ENCODE measurements at regions not wholly inside any gene's neighbourhood (a gene's known extent, or its start where the extent isn't known, plus 50 kb on each side); places are given as distances from the start of the nearest gene placed in this dataset.

GRCh38 chr9:31612336-31613030, 772.0 kb upstream of the ACO1 start:
- TF ChIP-seq CTCF (optimal IDR thresholded peaks at IDR 0.05 in 1 of 3, IDR thresholded peaks at IDR 0.05 in 1 of 3, conservative IDR thresholded peaks at IDR 0.05 in 1 of 3; ENCODE audit: extremely low read depth in 1 of 3, insufficient read depth in 2 of 3, low read length in 3 of 3) (no peak), EZH2 (IDR thresholded peaks at IDR 0.05; ENCODE audit: low read length) (no peak)

Data from keratinocyte (primary cell).